Heart right ventricle (tissue), 16 donors: ENCODE measurements at regions not wholly inside any gene's neighbourhood (a gene's known extent, or its start where the extent isn't known, plus 50 kb on each side); places are given as distances from the start of the nearest gene placed in this dataset.
A peak's percentile ranks its signal among the peaks of the same experiment; 100 is the strongest.

Source experiments
- ATAC-seq, 8 donors: fragments of 200-7000 bp; cut with Tn5 transposase; one replicate each; pipeline ENCODE4 v1.9.1; 2020; ENCODE audit warnings: mild to moderate bottlenecking in 8 of 8, moderate library complexity in 8 of 8, moderate number of reproducible peaks in 1 of 8
- DNase-seq, 2 donors: peaks; one replicate each; pipeline ENCODE4 v3.0.0-alpha.2; 2020
- H3K27ac ChIP-seq, 10 donors: fragments of 200-600 bp; sonication (generic) in 2 of 10; one replicate each; pipeline versions ENCODE4 v1.5.0 to v1.8.0; 2020 to 2022; ENCODE audit warnings: mild to moderate bottlenecking in 3 of 10
- H3K27me3 ChIP-seq, 7 donors: fragments of 200-600 bp; one replicate each; pipeline ENCODE4 v1.8.0; 2021 to 2022; ENCODE audit warnings: mild to moderate bottlenecking in 2 of 7
- H3K36me3 ChIP-seq, 9 donors: fragments of 200-600 bp; sonication (generic) in 1 of 9; one replicate each; pipeline versions ENCODE4 v1.5.0 to v1.8.0; 2020 to 2022; ENCODE audit warnings: mild to moderate bottlenecking in 2 of 9
- H3K4me1 ChIP-seq, 9 donors: fragments of 200-600 bp; sonication (generic) in 1 of 9; one replicate each; pipeline versions ENCODE4 v1.5.0 to v1.8.0; 2020 to 2022; ENCODE audit warnings: mild to moderate bottlenecking in 4 of 9
- H3K4me3 ChIP-seq, 10 donors: fragments of 200-600 bp; sonication (generic) in 2 of 10; one replicate each; pipeline versions ENCODE4 v1.5.0 to v1.8.0; 2020 to 2022; ENCODE audit warnings: mild to moderate bottlenecking in 7 of 10, moderate library complexity in 2 of 10
- H3K9me3 ChIP-seq, 11 donors: fragments of 200-600 bp in 10 of 11; sonication (generic) in 2 of 11; one replicate each; pipeline versions ENCODE4 v1.5.0 to v1.8.0; 2013 to 2022; ENCODE audit warnings: mild to moderate bottlenecking in 2 of 11, control low read depth in 1 of 11, moderate library complexity in 1 of 11
- WGBS, 2 donors: extraction: QIAGEN DNeasy Blood & Tissue Kit; methylation state at CpG; one replicate each; pipeline ENCODE4 v1.1.7; 2013; ENCODE audit warnings: inconsistent platforms in 1 of 2; 5-methylcytosine and 5-hydroxymethylcytosine counted together
- intact Hi-C, 10 donors: fragments of 100-400 bp; cut with DNase I; formaldehyde crosslinking; loops; one replicate each; pipeline versions ENCODE4 v1.11.1 to v1.14.2; 2022
- TF ChIP-seq, protein P1 (sequence below), 9 donors: fragments of 200-600 bp; sonication (generic) in 2 of 9; IDR thresholded peaks; one replicate each; pipeline versions ENCODE4 v1.5.0 to v1.8.0; 2021 to 2022; ENCODE audit warnings: antibody characterized with exemption in 9 of 9, mild to moderate bottlenecking in 5 of 9, moderate library complexity in 1 of 9
- donor health status: Arrhythmogenic right ventricular cardiomyopathy.
- donor health status: ischemic (EF 13 %, LVEDD 7.1; RV severe dilation, severe dysfunction).
- donor health status: healthy with polysubstance abuse.
- donor health status: DM: no; HTN: yes; CAD: no.
- donor health status: DM: no; HTN: no; CAD: no.
- donor health status: ischemic (EF 25% LVEDD 6.9; RV normal size, moderate dysfunction).
- donor health status: ischemic (EF 25% LVEDD 5.7; RV mildly dilated, moderate dysfunction).
- donor health status: healthy.
- donor health status: DM: yes; HTN: yes; CAD: no.
- donor health status: Ischemic cardiomyopathy.
- donor health status: ischemic (EF 35%, LVEDD 5.7; RV mildly dilated, moderate dysfunction).
- donor health status: nonischemic (EF 11% LVEDD 7.7; RV severe dilation, severe dysfunction).
- donor health status: DM: yes; HTN: yes; CAD: no.
- donor health status: PGD.
- donor health status: ischemic (EF 29% LVEDD 5.4; RV normal size, mild dysfunction).
- donor health status: nonischemic (EF 23%, LVEDD 6.1; RV moderate dilation, normal function).

DNA sequence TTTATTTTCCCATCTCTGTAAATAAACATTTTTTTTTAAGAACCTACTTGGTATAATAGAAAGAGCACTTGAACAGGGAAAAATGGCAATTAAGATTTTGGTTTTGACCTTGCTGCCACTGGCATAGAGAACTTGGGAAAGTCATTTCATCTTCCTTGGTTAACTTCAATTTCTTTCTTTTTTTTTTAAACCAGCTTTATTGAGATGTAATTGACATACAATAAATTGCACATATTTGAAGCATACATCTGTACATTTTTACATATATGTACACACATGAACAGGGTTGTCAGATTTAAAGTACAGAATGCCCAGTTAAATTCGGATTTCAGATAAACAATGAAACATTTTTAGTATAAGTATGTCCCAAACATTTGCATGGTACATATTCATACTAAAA is 103.0 kb upstream of the RAPGEF2 start:
- peaks cover 0 to 22% (median 13%) of the 10 kb centered on the region in 9 donors for H3K4me1 ChIP-seq
- ATAC-seq: no peak
- no peak overlapping the region for H3K27ac ChIP-seq
- H3K9me3 ChIP-seq: peaks cover 0 to 3% (median 0%) of the 10 kb centered on the region in 11 donors
- WGBS, 2 donors: 93 to 98% methylated on average over 1 of the region's 1 CpG
- TF ChIP-seq, protein P1, sequence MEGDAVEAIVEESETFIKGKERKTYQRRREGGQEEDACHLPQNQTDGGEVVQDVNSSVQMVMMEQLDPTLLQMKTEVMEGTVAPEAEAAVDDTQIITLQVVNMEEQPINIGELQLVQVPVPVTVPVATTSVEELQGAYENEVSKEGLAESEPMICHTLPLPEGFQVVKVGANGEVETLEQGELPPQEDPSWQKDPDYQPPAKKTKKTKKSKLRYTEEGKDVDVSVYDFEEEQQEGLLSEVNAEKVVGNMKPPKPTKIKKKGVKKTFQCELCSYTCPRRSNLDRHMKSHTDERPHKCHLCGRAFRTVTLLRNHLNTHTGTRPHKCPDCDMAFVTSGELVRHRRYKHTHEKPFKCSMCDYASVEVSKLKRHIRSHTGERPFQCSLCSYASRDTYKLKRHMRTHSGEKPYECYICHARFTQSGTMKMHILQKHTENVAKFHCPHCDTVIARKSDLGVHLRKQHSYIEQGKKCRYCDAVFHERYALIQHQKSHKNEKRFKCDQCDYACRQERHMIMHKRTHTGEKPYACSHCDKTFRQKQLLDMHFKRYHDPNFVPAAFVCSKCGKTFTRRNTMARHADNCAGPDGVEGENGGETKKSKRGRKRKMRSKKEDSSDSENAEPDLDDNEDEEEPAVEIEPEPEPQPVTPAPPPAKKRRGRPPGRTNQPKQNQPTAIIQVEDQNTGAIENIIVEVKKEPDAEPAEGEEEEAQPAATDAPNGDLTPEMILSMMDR (IDR thresholded peaks at IDR 0.05): no peak
- no peak overlapping the region for H3K4me3 ChIP-seq
- no peaks in the 10 kb centered on the region for H3K27me3 ChIP-seq
- DNase-seq: no peak
- no peaks in the 10 kb centered on the region for H3K36me3 ChIP-seq
- intact Hi-C loops: loop anchor here in 1 of 10 donors (10.0 kb wide), 1 partner anchor 65 kb away; no protein-coding TSS in a partner anchor

DNA sequence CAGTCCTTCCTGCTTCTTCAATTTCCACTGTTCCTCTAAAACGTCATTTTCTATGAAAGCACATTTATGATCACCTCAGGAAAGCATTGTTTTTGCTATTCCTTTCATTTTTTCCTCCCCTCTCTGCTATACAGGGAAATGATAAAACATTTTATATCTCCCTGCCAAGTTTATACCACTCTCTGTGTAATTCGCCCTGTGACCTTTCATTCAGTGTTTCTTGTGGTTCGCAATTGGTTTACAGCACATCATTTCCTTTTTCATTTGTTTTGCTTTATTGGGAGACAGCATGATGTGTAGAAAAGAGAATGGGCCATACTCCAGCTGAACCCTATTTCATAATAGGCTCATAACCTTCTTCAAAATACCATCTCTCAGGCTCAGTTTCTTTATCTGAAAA is 99.9 kb upstream of the RAPGEF2 start:
- H3K9me3 ChIP-seq: peaks cover 0 to 3% (median 0%) of the 10 kb centered on the region in 11 donors
- DNase-seq: no peak
- no peak for ATAC-seq
- no peaks in the 10 kb centered on the region for H3K36me3 ChIP-seq
- intact Hi-C loops: no loop called here
- TF ChIP-seq, protein P1 (IDR thresholded peaks at IDR 0.05): no peak
- 61 to 79% methylated on average over 3 of the region's 3 CpGs for WGBS, 2 donors
- H3K4me1 ChIP-seq: peaks cover 0 to 13% (median 8%) of the 10 kb centered on the region in 9 donors
- no peak overlapping the region for H3K4me3 ChIP-seq
- H3K27ac ChIP-seq: no peak overlapping the region
- no peaks in the 10 kb centered on the region for H3K27me3 ChIP-seq

DNA sequence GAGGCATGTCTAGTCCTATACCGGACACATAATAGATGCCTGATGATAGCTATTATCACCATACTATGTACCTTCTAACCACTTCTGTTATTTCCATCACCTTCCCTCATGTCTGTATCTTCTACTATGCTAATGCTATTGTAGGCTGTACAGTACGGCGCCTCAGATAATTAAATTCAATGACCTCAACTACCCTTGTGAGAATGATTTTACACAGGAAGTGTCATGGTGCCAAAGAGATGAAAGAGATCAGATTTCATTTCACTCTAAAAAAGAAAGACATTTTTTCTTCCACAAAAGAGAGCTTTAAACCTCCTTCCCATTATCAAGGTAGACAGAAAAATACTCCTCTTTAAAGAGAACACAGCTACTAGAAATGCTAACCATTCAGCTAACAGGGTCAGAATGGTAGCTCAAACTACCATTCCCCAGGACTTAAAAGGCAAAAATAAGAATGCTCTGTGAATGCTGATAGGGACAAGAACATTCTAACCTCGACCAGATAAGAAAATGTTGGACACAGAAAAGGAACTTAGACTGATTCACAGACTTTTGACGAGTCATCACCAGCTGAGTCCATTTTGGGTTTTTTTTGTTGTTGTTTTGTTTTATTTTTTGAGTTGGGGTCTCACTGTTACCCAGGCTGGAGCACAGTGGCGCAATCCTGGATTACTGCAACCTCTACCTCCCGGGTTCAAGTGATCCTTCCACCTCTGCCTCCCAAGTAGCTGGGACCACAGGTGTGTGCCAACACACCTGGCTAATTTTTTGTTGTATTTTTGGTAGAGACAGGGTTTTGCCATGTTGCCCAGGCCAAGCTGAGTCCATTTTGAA is 99.2 kb upstream of the RAPGEF2 start:
- Histone ChIP-seq H3K4me3 (no peak overlapping the region), H3K27me3 (no peaks in the 10 kb centered on the region), H3K9me3 (peaks cover 0 to 3% (median 0%) of the 10 kb centered on the region in 11 donors), H3K36me3 (no peaks in the 10 kb centered on the region), H3K27ac (no peak overlapping the region), H3K4me1 (peaks cover 0 to 13% (median 8%) of the 10 kb centered on the region in 9 donors)
- ATAC-seq (peak in 2 of 8 donors; percentile 37 to 58), DNase-seq (no peak)
- TF ChIP-seq, protein P1 (IDR thresholded peaks at IDR 0.05): no peak
- WGBS, 2 donors: 51 to 54% methylated on average over 7 of the region's 7 CpGs
- intact Hi-C loops: no loop called here

DNA sequence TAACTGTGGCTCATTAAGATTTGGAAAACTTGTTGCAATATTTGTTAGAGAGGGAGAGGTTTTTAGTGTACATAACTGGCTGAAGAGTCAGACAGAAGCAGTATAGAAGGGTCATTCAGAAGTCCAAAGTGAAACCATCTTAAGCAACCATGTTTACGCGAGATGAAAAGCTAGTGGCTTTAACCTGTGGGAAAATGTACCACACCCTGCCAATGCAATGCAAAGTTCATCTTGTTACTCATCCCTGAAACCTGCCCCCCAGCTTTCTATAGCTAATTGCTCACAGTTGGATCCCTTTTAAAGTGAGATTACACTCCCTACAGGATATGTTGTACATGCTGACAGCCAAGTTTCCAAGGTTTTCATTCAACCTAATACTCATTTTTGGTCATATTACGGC is 96.7 kb upstream of the RAPGEF2 start:
- Histone ChIP-seq H3K27ac (no peak overlapping the region), H3K27me3 (no peaks in the 10 kb centered on the region), H3K36me3 (no peaks in the 10 kb centered on the region), H3K4me3 (no peak overlapping the region), H3K4me1 (peaks cover 2 to 30% (median 22%) of the 10 kb centered on the region in 9 donors), H3K9me3 (peaks cover 0 to 3% (median 0%) of the 10 kb centered on the region in 11 donors)
- TF ChIP-seq, protein P1 (IDR thresholded peaks at IDR 0.05): no peak
- WGBS, 2 donors: 93% methylated on average over 3 of the region's 3 CpGs
- ATAC-seq (no peak), DNase-seq (no peak)
- intact Hi-C loops: no loop called here
